PC-3 (cell line): ENCODE measurements at regions not wholly inside any gene's neighbourhood (a gene's known extent, or its start where the extent isn't known, plus 50 kb on each side); places are given as distances from the start of the nearest gene placed in this dataset.

Experiments used
- ATAC-seq: fragments of 200-7000 bp; cut with Tn5 transposase; 2 replicates; pipeline ENCODE4 v1.9.1; 2020; ENCODE audit warnings: mild to moderate bottlenecking, moderate library complexity
- BruUV-seq: library from RNA; stranded (reverse); fragments of 400-500 nt; replicated peaks from 2 replicates; lab custom pipeline; 2021; lab: Mats Ljungman, UMichigan
- CTCF ChIA-PET: fragments of 300-600 bp; sonication (Branson Sonifier 250); formaldehyde crosslinking; loops from one replicate; lab custom pipeline; 2022; ENCODE audit warnings: antibody characterized with exemption; lab: Charles Lee
- POLR2A ChIA-PET: fragments of 300-600 bp; sonication (Branson Sonifier 250); formaldehyde crosslinking; loops from one replicate; lab custom pipeline; 2022; ENCODE audit warnings: antibody characterized with exemption; ENCODE audit not compliant: unreplicated experiment; lab: Charles Lee
- DNase-seq: peaks from one replicate; pipeline ENCODE4 v3.0.0-alpha.2; 2015
- H2AFZ ChIP-seq: fragments of 300-600 bp; sonication (generic); 2 replicates; pipeline ENCODE4 v1.6.0; 2016; ENCODE audit warnings: antibody characterized with exemption, low read length
- H3F3A ChIP-seq: fragments of 300-600 bp; sonication (generic); one replicate; pipeline ENCODE4 v1.6.0; 2017; ENCODE audit warnings: antibody characterized with exemption, low read length, control low read depth, mild to moderate bottlenecking; ENCODE audit not compliant: unreplicated experiment
- H3K27ac ChIP-seq: fragments of 300-600 bp; sonication (generic); 2 replicates; pipeline ENCODE4 v1.5.1; 2016; ENCODE audit warnings: mild to moderate bottlenecking, low read length
- H3K27me3 ChIP-seq: fragments of 300-600 bp; sonication (generic); 2 replicates; pipeline ENCODE4 v1.6.1; 2016; ENCODE audit warnings: low read length, mixed read lengths
- H3K36me3 ChIP-seq: fragments of 300-600 bp; sonication (generic); 2 replicates; pipeline ENCODE4 v1.6.1; 2016; ENCODE audit warnings: low read depth, mixed run types, low read length, mixed read lengths
- H3K4me1 ChIP-seq: fragments of 300-600 bp; sonication (generic); 2 replicates; pipeline ENCODE4 v1.5.1; 2016; ENCODE audit warnings: low read length; ENCODE audit not compliant: insufficient read depth
- H3K4me2 ChIP-seq: fragments of 300-600 bp; sonication (generic); 2 replicates; pipeline ENCODE4 v1.6.0; 2016; ENCODE audit warnings: low read length
- H3K4me3 ChIP-seq: fragments of 300-600 bp; sonication (generic); 2 replicates; pipeline ENCODE4 v1.5.1; 2016; ENCODE audit warnings: mild to moderate bottlenecking, low read length, mixed read lengths
- H3K79me2 ChIP-seq: fragments of 300-600 bp; sonication (generic); 2 replicates; pipeline ENCODE4 v1.6.1; 2017; ENCODE audit warnings: low read length, mixed read lengths
- H3K9ac ChIP-seq: fragments of 300-600 bp; sonication (generic); 2 replicates; pipeline ENCODE4 v1.6.0; 2016; ENCODE audit warnings: mild to moderate bottlenecking, low read length
- H3K9me2 ChIP-seq: fragments of 300-600 bp; sonication (generic); replicated peaks from 2 replicates; pipeline ENCODE4 v1.6.1; 2016; ENCODE audit warnings: mixed run types, low read length, mixed read lengths
- H3K9me3 ChIP-seq: fragments of 300-600 bp; sonication (generic); 2 replicates; pipeline ENCODE4 v1.6.1; 2016; ENCODE audit warnings: low read length, mixed read lengths
- H4K20me1 ChIP-seq: fragments of 300-600 bp; sonication (generic); 2 replicates; pipeline ENCODE4 v1.6.1; 2016; ENCODE audit warnings: low read length, mixed read lengths
- CTCF ChIP-seq: fragments of 300-600 bp; sonication (generic); conservative IDR thresholded peaks from 2 replicates; pipeline ENCODE4 v1.5.1; 2017; ENCODE audit warnings: antibody characterized with exemption, low read depth, mild to moderate bottlenecking, low read length
- EZH2 ChIP-seq: fragments of 300-600 bp; sonication (generic); IDR thresholded peaks from one replicate; pipeline ENCODE4 v1.6.1; 2017; ENCODE audit warnings: antibody characterized with exemption, mild to moderate bottlenecking, low read length; ENCODE audit not compliant: unreplicated experiment
- EZH2phosphoT487 ChIP-seq: fragments of 300-600 bp; sonication (generic); IDR thresholded peaks from 2 replicates; pipeline ENCODE4 v1.6.1; 2018; ENCODE audit warnings: mild to moderate bottlenecking, antibody characterized with exemption, low read length, borderline replicate concordance
- intact Hi-C: fragments of 100-400 bp; cut with micrococcal nuclease; formaldehyde crosslinking; loops from 2 replicates; pipeline ENCODE4 v1.9.0; 2023

DNA sequence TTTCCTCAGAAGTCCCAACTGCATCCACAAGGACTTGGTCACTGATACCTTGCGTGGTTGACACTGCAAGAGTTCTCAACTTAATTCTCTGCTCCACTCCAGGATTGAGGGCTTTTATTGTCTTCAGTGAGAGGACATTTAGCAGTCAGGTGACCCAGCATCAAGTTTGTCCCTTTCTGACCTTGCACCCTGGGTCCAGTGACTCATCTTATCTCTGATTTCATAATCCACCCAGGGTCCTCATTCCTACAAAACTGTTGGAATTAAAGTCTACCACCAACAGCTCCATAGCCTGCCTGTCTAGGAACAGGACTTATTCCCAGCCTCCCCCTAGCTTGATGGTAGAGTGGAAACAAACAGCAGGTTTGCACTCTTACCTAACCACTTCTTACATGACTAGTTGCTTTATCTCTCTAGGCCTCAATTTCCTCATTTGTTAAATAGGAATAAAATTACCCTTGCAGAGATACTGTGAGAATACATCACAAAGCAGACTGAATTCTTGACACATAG lies 151.3 kb upstream of the LPP start:
- DNase-seq = no peak
- H3K4me2 ChIP-seq = no peak overlapping the region
- H3K4me1 ChIP-seq = peaks cover 34% of the 10 kb centered on the region
- no peak overlapping the region for H3K4me3 ChIP-seq
- no peaks in the 10 kb centered on the region for H3K9me3 ChIP-seq
- H3K27me3 ChIP-seq = no peaks in the 10 kb centered on the region
- no TSS peak for BruUV-seq
- no peaks in the 10 kb centered on the region for H3F3A ChIP-seq
- H3K36me3 ChIP-seq = no peaks in the 10 kb centered on the region
- H3K79me2 ChIP-seq = no peaks in the 10 kb centered on the region
- intact Hi-C loops = loop anchor here (5.0 kb wide), 1 partner anchor 90 kb away; no protein-coding TSS in a partner anchor
- H4K20me1 ChIP-seq = no peaks in the 10 kb centered on the region
- no peak overlapping the region for H3K9ac ChIP-seq
- H3K9me2 ChIP-seq = no peaks in the 10 kb centered on the region
- H3K27ac ChIP-seq = peak overlapping the region; percentile 80; the same call in 1 of the 2 replicates
- no peak for ATAC-seq
- ChIA-PET POLR2A (no interaction called here), CTCF (interaction anchor here (0.6 to 1.0 kb wide), 2 partner anchors 59 to 168 kb away, joined by 3 read pairs; no protein-coding TSS in a partner anchor)
- no peak for TF ChIP-seq EZH2phosphoT487
- no peak for TF ChIP-seq EZH2
- TF ChIP-seq CTCF = no peak
- H2AFZ ChIP-seq = no peak overlapping the region

DNA sequence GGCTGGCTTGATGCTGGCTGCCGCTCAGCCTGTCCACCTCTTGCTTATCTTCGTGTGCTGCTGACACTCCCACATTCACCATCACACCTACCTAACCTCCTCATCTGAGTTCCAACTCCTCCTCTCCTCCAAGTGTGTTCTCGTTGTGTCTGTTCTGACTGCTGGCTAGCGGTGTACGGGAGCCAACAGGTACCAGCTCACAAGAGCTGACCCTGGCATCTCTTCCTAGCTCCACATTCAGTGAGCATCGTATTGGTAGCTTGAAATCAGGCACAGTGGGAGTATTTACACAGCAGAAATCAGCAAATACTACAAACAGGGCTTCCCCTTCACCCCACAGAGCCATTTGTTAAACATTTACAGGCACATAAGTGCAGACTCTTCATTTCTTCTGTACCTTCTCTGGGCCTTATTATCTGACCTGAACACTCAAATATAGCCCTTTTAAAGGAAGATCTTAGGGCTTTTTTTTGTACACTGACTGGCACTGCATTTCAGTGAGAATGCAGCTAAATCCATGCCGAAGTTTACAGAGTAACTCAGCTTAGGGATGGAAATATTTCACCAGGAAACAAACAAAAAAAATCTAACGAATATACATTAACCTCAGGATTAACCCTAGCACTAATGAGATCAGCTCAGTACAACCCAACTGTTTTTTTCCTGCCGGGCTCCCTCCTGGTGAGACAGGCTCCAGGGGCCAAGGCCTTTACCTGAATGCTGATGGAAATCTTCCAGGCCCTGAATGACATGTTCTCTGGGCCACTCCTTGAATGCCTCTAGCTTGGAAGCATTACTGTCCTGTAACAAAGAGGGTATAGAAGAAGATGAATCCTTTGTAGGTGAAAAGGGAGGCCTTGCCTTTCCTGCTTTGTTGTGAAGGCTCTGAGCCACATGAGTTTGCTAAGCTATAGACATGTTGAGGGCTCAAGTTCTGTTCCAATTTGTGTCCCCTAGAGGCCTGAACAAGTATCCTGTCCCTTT lies 150.5 kb upstream of the LPP start:
- peak overlapping the region; percentile 80 for H3K27ac ChIP-seq

More for the DNA sequence above, 150.5 kb upstream of the LPP start:
- no peaks in the 10 kb centered on the region for H3K9me3 ChIP-seq
- DNase-seq (peak; percentile 79), ATAC-seq (peak; percentile 78)
- ChIA-PET CTCF (interaction anchor here (0.5 to 1.0 kb wide), 6 partner anchors 18 to 783 kb away, joined by 3 to 6 read pairs (median 5); no protein-coding TSS in a partner anchor), POLR2A (interaction anchor here (0.5 to 1.3 kb wide), 3 partner anchors 12 to 291 kb away, joined by 3 to 6 read pairs (median 3); partner anchors contain the start of gene BCL6)
- H2AFZ ChIP-seq = peak overlapping the region; percentile 25
- H4K20me1 ChIP-seq = no peaks in the 10 kb centered on the region
- H3K9ac ChIP-seq = peak overlapping the region; percentile 49
- H3K4me1 ChIP-seq = peaks cover 34% of the 10 kb centered on the region
- no peaks in the 10 kb centered on the region for H3K79me2 ChIP-seq
- H3K36me3 ChIP-seq = no peaks in the 10 kb centered on the region
- H3F3A ChIP-seq = no peaks in the 10 kb centered on the region
- intact Hi-C loops = loop anchor here (2.0 to 5.0 kb wide), 2 partner anchors 91 to 255 kb away; no protein-coding TSS in a partner anchor
- no peak overlapping the region for H3K4me3 ChIP-seq
- BruUV-seq = TSS peak; percentile 42
- no peaks in the 10 kb centered on the region for H3K9me2 ChIP-seq
- no peaks in the 10 kb centered on the region for H3K27me3 ChIP-seq
- peak overlapping the region; percentile 42 for H3K4me2 ChIP-seq
- TF ChIP-seq CTCF (peak; percentile 33; the same call in 1 of the 2 replicates), EZH2phosphoT487 (no peak)
